ENCODE measurements at regions not wholly inside any gene's neighbourhood (a gene's known extent, or its start where the extent isn't known, plus 50 kb on each side); places are given as distances from the start of the nearest gene placed in this dataset.

DNA sequence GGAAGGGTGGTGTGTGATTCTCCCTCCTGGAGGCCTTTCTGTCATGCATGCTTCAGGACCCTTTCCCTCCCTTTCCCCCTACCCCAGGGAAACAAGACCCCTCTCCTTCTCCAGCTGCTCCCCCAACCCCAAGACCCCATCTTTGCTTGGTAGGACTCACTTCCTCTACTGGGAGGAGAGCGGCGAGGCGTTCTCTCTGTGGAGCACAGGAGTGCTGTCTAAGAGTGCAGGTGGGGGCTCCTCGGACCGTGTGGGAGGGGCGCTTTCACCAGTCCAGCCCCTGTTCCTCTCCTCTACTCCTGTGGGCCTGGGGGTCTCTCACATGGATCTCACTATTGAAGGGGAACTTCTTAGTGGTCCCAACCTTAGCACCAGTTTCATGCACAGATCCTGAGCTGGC is 456.1 kb upstream of the ASIC2 start:
- 89% methylated on average over 6 of the region's 6 CpGs for WGBS
- Histone ChIP-seq H3K36me3 (ENCODE audit: control insufficient read depth in 4 of 4, insufficient read depth in 3 of 4, low read depth in 1 of 4, low read length in 3 of 4) (no peaks in the 10 kb centered on the region), H3K27ac (ENCODE audit: low read depth in 1 of 2, low read length in 2 of 2) (no peak overlapping the region), H3K9ac (ENCODE audit: low read depth in 1 of 2, low read length in 2 of 2) (no peak overlapping the region), H3K4me1 (ENCODE audit: control insufficient read depth in 4 of 4, insufficient read depth in 4 of 4, low read length in 3 of 4) (peaks cover 0 to 4% (median 2%) of the 10 kb centered on the region in 4 donors), H3K4me3 (ENCODE audit: low read depth in 1 of 3, low read length in 3 of 3) (no peak overlapping the region), H3K9me3 (ENCODE audit: control insufficient read depth in 4 of 4, low read length in 3 of 4) (no peaks in the 10 kb centered on the region), H3K27me3 (ENCODE audit: control insufficient read depth in 4 of 4, insufficient read depth in 4 of 4, low read length in 3 of 4) (peaks cover 0 to 2% (median 0%) of the 10 kb centered on the region in 4 donors)
- no peak for DNase-seq (ENCODE audit: low spot score)
- TF ChIP-seq TAF1 (conservative IDR thresholded peaks at IDR 0.05) (no peak), EGR1 (IDR thresholded peaks at IDR 0.05; ENCODE audit: low read depth in 2 of 2) (no peak), YY1 (IDR thresholded peaks at IDR 0.05) (no peak), SP1 (IDR thresholded peaks at IDR 0.05) (no peak), FOXA1 (IDR thresholded peaks at IDR 0.05) (no peak), GABPA (IDR thresholded peaks at IDR 0.05 in 1 of 2, conservative IDR thresholded peaks at IDR 0.05 in 1 of 2) (no peak), HNF4G (IDR thresholded peaks at IDR 0.05) (no peak), NR2F2 (IDR thresholded peaks at IDR 0.05) (no peak), RXRA (IDR thresholded peaks at IDR 0.05) (no peak), JUND (IDR thresholded peaks at IDR 0.05) (no peak), RAD21 (IDR thresholded peaks at IDR 0.05) (no peak), HNF4A (conservative IDR thresholded peaks at IDR 0.05) (no peak), FOXA2 (IDR thresholded peaks at IDR 0.05) (no peak)
- TF ChIP-seq, protein P1, sequence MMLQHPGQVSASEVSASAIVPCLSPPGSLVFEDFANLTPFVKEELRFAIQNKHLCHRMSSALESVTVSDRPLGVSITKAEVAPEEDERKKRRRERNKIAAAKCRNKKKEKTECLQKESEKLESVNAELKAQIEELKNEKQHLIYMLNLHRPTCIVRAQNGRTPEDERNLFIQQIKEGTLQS (IDR thresholded peaks at IDR 0.05), result no peak
- TF ChIP-seq, protein P2, sequence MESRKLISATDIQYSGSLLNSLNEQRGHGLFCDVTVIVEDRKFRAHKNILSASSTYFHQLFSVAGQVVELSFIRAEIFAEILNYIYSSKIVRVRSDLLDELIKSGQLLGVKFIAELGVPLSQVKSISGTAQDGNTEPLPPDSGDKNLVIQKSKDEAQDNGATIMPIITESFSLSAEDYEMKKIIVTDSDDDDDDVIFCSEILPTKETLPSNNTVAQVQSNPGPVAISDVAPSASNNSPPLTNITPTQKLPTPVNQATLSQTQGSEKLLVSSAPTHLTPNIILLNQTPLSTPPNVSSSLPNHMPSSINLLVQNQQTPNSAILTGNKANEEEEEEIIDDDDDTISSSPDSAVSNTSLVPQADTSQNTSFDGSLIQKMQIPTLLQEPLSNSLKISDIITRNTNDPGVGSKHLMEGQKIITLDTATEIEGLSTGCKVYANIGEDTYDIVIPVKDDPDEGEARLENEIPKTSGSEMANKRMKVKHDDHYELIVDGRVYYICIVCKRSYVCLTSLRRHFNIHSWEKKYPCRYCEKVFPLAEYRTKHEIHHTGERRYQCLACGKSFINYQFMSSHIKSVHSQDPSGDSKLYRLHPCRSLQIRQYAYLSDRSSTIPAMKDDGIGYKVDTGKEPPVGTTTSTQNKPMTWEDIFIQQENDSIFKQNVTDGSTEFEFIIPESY (IDR thresholded peaks at IDR 0.05), result no peak
- TF ChIP-seq, protein P3, sequence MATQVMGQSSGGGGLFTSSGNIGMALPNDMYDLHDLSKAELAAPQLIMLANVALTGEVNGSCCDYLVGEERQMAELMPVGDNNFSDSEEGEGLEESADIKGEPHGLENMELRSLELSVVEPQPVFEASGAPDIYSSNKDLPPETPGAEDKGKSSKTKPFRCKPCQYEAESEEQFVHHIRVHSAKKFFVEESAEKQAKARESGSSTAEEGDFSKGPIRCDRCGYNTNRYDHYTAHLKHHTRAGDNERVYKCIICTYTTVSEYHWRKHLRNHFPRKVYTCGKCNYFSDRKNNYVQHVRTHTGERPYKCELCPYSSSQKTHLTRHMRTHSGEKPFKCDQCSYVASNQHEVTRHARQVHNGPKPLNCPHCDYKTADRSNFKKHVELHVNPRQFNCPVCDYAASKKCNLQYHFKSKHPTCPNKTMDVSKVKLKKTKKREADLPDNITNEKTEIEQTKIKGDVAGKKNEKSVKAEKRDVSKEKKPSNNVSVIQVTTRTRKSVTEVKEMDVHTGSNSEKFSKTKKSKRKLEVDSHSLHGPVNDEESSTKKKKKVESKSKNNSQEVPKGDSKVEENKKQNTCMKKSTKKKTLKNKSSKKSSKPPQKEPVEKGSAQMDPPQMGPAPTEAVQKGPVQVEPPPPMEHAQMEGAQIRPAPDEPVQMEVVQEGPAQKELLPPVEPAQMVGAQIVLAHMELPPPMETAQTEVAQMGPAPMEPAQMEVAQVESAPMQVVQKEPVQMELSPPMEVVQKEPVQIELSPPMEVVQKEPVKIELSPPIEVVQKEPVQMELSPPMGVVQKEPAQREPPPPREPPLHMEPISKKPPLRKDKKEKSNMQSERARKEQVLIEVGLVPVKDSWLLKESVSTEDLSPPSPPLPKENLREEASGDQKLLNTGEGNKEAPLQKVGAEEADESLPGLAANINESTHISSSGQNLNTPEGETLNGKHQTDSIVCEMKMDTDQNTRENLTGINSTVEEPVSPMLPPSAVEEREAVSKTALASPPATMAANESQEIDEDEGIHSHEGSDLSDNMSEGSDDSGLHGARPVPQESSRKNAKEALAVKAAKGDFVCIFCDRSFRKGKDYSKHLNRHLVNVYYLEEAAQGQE (IDR thresholded peaks at IDR 0.05), result no peak
- TF ChIP-seq, protein P4, sequence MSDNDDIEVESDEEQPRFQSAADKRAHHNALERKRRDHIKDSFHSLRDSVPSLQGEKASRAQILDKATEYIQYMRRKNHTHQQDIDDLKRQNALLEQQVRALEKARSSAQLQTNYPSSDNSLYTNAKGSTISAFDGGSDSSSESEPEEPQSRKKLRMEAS (IDR thresholded peaks at IDR 0.05), result no peak
- TF ChIP-seq, protein P5, sequence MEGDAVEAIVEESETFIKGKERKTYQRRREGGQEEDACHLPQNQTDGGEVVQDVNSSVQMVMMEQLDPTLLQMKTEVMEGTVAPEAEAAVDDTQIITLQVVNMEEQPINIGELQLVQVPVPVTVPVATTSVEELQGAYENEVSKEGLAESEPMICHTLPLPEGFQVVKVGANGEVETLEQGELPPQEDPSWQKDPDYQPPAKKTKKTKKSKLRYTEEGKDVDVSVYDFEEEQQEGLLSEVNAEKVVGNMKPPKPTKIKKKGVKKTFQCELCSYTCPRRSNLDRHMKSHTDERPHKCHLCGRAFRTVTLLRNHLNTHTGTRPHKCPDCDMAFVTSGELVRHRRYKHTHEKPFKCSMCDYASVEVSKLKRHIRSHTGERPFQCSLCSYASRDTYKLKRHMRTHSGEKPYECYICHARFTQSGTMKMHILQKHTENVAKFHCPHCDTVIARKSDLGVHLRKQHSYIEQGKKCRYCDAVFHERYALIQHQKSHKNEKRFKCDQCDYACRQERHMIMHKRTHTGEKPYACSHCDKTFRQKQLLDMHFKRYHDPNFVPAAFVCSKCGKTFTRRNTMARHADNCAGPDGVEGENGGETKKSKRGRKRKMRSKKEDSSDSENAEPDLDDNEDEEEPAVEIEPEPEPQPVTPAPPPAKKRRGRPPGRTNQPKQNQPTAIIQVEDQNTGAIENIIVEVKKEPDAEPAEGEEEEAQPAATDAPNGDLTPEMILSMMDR (IDR thresholded peaks at IDR 0.05; ENCODE audit: low read depth, low read length, missing input control), result no peak

Measured in liver (tissue), 8 donors.